GM12878 (cell line): ENCODE measurements at regions not wholly inside any gene's neighbourhood (a gene's known extent, or its start where the extent isn't known, plus 50 kb on each side); places are given as distances from the start of the nearest gene placed in this dataset.

Experiments
- ATAC-seq: fragments of 200-7000 bp; cut with Tn5 transposase; 3 replicates; pipeline ENCODE4 v1.9.1; 2020; ENCODE audit warnings: mild to moderate bottlenecking, moderate library complexity
- BruUV-seq: library from RNA; stranded (reverse); fragments of 400-500 nt; replicated peaks from 2 replicates; lab custom pipeline; 2021; lab: Mats Ljungman, UMichigan
- CTCF ChIA-PET: fragments of 300-600 bp; sonication (Branson Sonifier 250); formaldehyde crosslinking; extraction: SDS; loops from one replicate; lab custom pipeline; 2021; ENCODE audit warnings: inconsistent platforms; lab: Yijun Ruan, JAX
- POLR2A ChIA-PET: fragments of 350-600 bp; formaldehyde crosslinking; extraction: SDS; loops from one replicate; lab custom pipeline; 2021; ENCODE audit warnings: inconsistent platforms; lab: Charles Lee
- RAD21 ChIA-PET: fragments of 300-600 bp; sonication (Branson Sonifier 250); formaldehyde crosslinking; loops from one replicate; lab custom pipeline; 2023; ENCODE audit warnings: antibody characterized with exemption; ENCODE audit not compliant: unreplicated experiment; lab: Charles Lee
- SMC1A ChIA-PET: fragments of 300-600 bp; sonication (Branson Sonifier 250); formaldehyde crosslinking; loops from one replicate; lab custom pipeline; 2023; ENCODE audit not compliant: unreplicated experiment, uncharacterized antibody; lab: Charles Lee
- DNase-seq: peaks from one replicate; pipeline ENCODE4 v3.0.0-alpha.2; 2011; ENCODE audit warnings: low read depth, low spot score
- FAIRE-seq: peaks from 3 replicates; lab custom pipeline; 2011; peaks lifted over from hg19 to GRCh38; lab: Jason Lieb, UNC
- H2AFZ ChIP-seq: 2 replicates; pipeline ENCODE4 v1.6.0; 2011; ENCODE audit warnings: low read depth, low read length, control low read depth; ENCODE audit not compliant: control insufficient read depth
- H3K27ac ChIP-seq: 2 replicates; pipeline ENCODE4 v1.5.1; 2011; ENCODE audit warnings: control low read depth; ENCODE audit not compliant: control insufficient read depth, insufficient read depth
- H3K27me3 ChIP-seq, 2 experiments: replicated peaks in 1 of 2; 2 replicates each; pipeline versions ENCODE4 v1.6.0 to v1.6.1; 2011; ENCODE audit warnings: low read length in 1 of 2; ENCODE audit not compliant: control insufficient read depth in 2 of 2, insufficient read depth in 2 of 2
- H3K36me3 ChIP-seq, 2 experiments: 2 replicates each; pipeline ENCODE4 v1.5.1; 2011; ENCODE audit warnings: low read length in 1 of 2; ENCODE audit not compliant: control insufficient read depth in 2 of 2, insufficient read depth in 2 of 2
- H3K4me1 ChIP-seq: 2 replicates; pipeline ENCODE4 v1.6.1; 2011; ENCODE audit warnings: mild to moderate bottlenecking, low read length, moderate library complexity, mixed read lengths; ENCODE audit not compliant: control insufficient read depth, insufficient read depth
- H3K4me2 ChIP-seq: 2 replicates; pipeline ENCODE4 v1.6.0; 2011; ENCODE audit warnings: control low read depth; ENCODE audit not compliant: control insufficient read depth, insufficient read depth
- H3K4me3 ChIP-seq: fragments of 200-600 bp; sonication (generic); 2 replicates; pipeline ENCODE4 v1.5.1; 2016
- H3K79me2 ChIP-seq: 2 replicates; pipeline ENCODE4 v1.6.0; 2011; ENCODE audit warnings: low read length; ENCODE audit not compliant: control insufficient read depth, insufficient read depth
- H3K9ac ChIP-seq: 2 replicates; pipeline ENCODE4 v1.8.0; 2011; ENCODE audit warnings: low read length, control low read depth, mixed read lengths; ENCODE audit not compliant: control insufficient read depth, insufficient read depth
- H3K9me3 ChIP-seq: replicated peaks from 3 replicates; pipeline ENCODE4 v1.5.1; 2011; ENCODE audit warnings: mild to moderate bottlenecking, low read length; ENCODE audit not compliant: control insufficient read depth, insufficient read depth
- H4K20me1 ChIP-seq: 2 replicates; pipeline ENCODE4 v1.6.0; 2011; ENCODE audit not compliant: control insufficient read depth, insufficient read depth
- BACH1 ChIP-seq: fragments of 450-650 bp; IDR thresholded peaks from 2 replicates; pipeline ENCODE4 v1.6.1; 2017; ENCODE audit warnings: mild to moderate bottlenecking, borderline replicate concordance
- EZH2 ChIP-seq: IDR thresholded peaks from 2 replicates; pipeline ENCODE4 v1.6.1; 2012; ENCODE audit warnings: low read depth, mild to moderate bottlenecking, control low read depth, inconsistent platforms, low read length, borderline replicate concordance; ENCODE audit not compliant: control insufficient read depth
- HDAC6 ChIP-seq: fragments of 200-600 bp; sonication (generic); IDR thresholded peaks from one replicate; pipeline ENCODE4 v1.8.0; 2017; ENCODE audit warnings: antibody characterized with exemption; ENCODE audit not compliant: unreplicated experiment
- IKZF2 ChIP-seq, 2 experiments: fragments of 450-650 bp; IDR thresholded peaks; 2 replicates each; pipeline ENCODE4 v1.6.1; 2017; ENCODE audit warnings: mild to moderate bottlenecking in 2 of 2, moderate library complexity in 2 of 2
- IRF4 ChIP-seq: IDR thresholded peaks from 2 replicates; pipeline ENCODE4 v1.6.1; 2011; ENCODE audit warnings: low read depth, low read length
- KDM1A ChIP-seq: fragments of 200-600 bp; sonication (generic); IDR thresholded peaks from 2 replicates; pipeline ENCODE4 v1.6.1; 2016; ENCODE audit warnings: borderline replicate concordance
- MEF2A ChIP-seq: IDR thresholded peaks from 2 replicates; pipeline ENCODE4 v1.6.1; 2011; ENCODE audit warnings: low read depth, mild to moderate bottlenecking, low read length, moderate library complexity; ENCODE audit not compliant: insufficient read depth
- MEF2B ChIP-seq: fragments of 450-650 bp; IDR thresholded peaks from 2 replicates; pipeline ENCODE4 v1.6.1; 2018; ENCODE audit warnings: mild to moderate bottlenecking, moderate library complexity; ENCODE audit not compliant: partially characterized antibody, poor library complexity, severe bottlenecking
- NFIC ChIP-seq: IDR thresholded peaks from 2 replicates; pipeline ENCODE4 v1.6.1; 2012; ENCODE audit warnings: low read depth, mild to moderate bottlenecking, inconsistent platforms, low read length, moderate library complexity
- NFYB ChIP-seq: IDR thresholded peaks from 2 replicates; pipeline ENCODE4 v1.6.1; 2011; ENCODE audit warnings: low read depth, mild to moderate bottlenecking, low read length, improper control_type of control experiment, moderate library complexity; ENCODE audit not compliant: insufficient read depth
- TBL1XR1 ChIP-seq: IDR thresholded peaks from 2 replicates; pipeline ENCODE4 v1.6.1; 2012; ENCODE audit warnings: low read depth, low read length, improper control_type of control experiment
- TCF12 ChIP-seq: IDR thresholded peaks from 2 replicates; pipeline ENCODE4 v1.6.1; 2011; ENCODE audit warnings: low read depth, mild to moderate bottlenecking, low read length
- ZNF274 ChIP-seq: IDR thresholded peaks from one replicate; pipeline ENCODE4 v1.8.0; 2011; ENCODE audit not compliant: insufficient read length, insufficient read depth
- ZNF384 ChIP-seq: IDR thresholded peaks from 2 replicates; pipeline ENCODE4 v1.6.1; 2012; ENCODE audit warnings: low read depth, mild to moderate bottlenecking, low read length, improper control_type of control experiment, borderline replicate concordance
- WGBS: methylation state at CpG from one replicate; pipeline ENCODE4 v1.1.6; 2016; ENCODE audit warnings: low lambda C conversion rate; ENCODE audit not compliant: insufficient replicate concordance, insufficient coverage; ENCODE audit errors: missing lambda C conversion rate; 5-methylcytosine and 5-hydroxymethylcytosine counted together
- in situ Hi-C: fragments of 300-500 bp; cut with MboI; formaldehyde crosslinking; loops from 9 replicates; pipeline ENCODE4 v1.14.3; 2018; ENCODE audit warnings: mixed read lengths
- intact Hi-C: fragments of 100-400 bp; cut with micrococcal nuclease; formaldehyde crosslinking; loops from one replicate; pipeline ENCODE4 v1.14.2; 2022; ENCODE audit not compliant: unreplicated experiment
- TF ChIP-seq, protein P1 (sequence below): IDR thresholded peaks from 2 replicates; pipeline ENCODE4 v1.6.1; 2012; ENCODE audit warnings: low read length, inconsistent platforms
- TF ChIP-seq, protein P2 (sequence below): IDR thresholded peaks from 2 replicates; pipeline ENCODE4 v1.6.1; 2011; ENCODE audit warnings: borderline replicate concordance, low read depth, mild to moderate bottlenecking, moderate library complexity, low read length; ENCODE audit not compliant: insufficient read depth, poor library complexity, severe bottlenecking
- TF ChIP-seq, protein P3 (sequence below): fragments of 450-650 bp; formaldehyde crosslinking; IDR thresholded peaks from 2 replicates; pipeline ENCODE4 v1.4.0; 2020; ENCODE audit warnings: mild to moderate bottlenecking, moderate library complexity

DNA sequence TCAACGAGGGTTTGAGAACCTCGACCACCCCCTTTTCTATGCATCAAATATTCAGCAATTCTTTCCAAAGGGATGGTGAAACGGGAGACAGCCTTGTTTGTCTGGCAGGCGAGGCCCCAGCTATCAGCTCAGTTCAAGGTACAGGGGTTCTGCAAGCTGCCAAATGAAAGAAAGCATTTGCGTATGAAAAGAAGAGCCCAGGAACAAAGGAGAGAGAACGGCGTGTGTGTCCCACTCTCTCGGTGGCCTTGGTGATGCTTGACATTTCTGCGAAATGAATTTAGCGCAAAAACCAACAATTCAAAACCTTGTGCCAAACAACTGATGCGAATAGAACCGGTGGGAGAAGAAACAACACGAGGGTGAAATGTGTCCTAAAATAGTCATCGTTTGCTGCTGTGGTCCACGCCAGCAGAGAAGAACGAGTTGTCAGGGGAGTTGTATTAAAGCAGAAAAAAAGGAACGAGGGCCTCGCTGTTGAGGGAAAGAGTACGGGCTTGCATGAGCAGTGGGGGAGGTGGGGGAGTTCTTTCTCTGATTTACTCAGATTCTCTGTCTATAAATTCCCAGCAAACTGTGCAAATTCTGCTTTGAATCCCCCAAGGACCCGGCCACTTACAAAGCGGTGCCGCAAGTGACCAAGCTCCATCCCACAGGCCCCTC lies 97.7 kb downstream of the TMEM130 start:
- H3K9ac ChIP-seq: peak overlapping the region; percentile 49
- H3K36me3 ChIP-seq: no peaks in the 10 kb centered on the region
- CTCF ChIA-PET: interaction anchor here (1.2 kb wide), 1 partner anchor 604 kb away, joined by 3 read pairs; no protein-coding TSS in a partner anchor
- peaks cover 20% of the 10 kb centered on the region for H3K4me1 ChIP-seq
- intact Hi-C loops: loop anchor here (1.0 kb wide), 1 partner anchor 30 kb away; no protein-coding TSS in a partner anchor
- DNase-seq (peak; percentile 71), ATAC-seq (peak; percentile 73), FAIRE-seq (no peak)
- peak overlapping the region; percentile 67 for H3K27ac ChIP-seq
- no peaks in the 10 kb centered on the region for H3K79me2 ChIP-seq
- no TSS peak for BruUV-seq
- H2AFZ ChIP-seq: peak overlapping the region; percentile 24
- 11% methylated on average over 22 of the region's 22 CpGs for WGBS
- in situ Hi-C loops: no loop called here
- H3K4me3 ChIP-seq: peak overlapping the region; percentile 17; the same call in 1 of the 2 replicates
- no peaks in the 10 kb centered on the region for H3K27me3 ChIP-seq
- SMC1A ChIA-PET: interaction anchor here (0.7 to 1.5 kb wide), 6 partner anchors 26 to 69 kb away, joined by 3 to 4 read pairs (median 4); no protein-coding TSS in a partner anchor
- no peaks in the 10 kb centered on the region for H4K20me1 ChIP-seq
- peak overlapping the region; percentile 75 for H3K4me2 ChIP-seq
- POLR2A ChIA-PET: no interaction called here
- RAD21 ChIA-PET: interaction anchor here (0.6 to 1.5 kb wide), 2 partner anchors 30 to 31 kb away, joined by 4 read pairs; no protein-coding TSS in a partner anchor
- no peaks in the 10 kb centered on the region for H3K9me3 ChIP-seq
- TF ChIP-seq, protein P1, sequence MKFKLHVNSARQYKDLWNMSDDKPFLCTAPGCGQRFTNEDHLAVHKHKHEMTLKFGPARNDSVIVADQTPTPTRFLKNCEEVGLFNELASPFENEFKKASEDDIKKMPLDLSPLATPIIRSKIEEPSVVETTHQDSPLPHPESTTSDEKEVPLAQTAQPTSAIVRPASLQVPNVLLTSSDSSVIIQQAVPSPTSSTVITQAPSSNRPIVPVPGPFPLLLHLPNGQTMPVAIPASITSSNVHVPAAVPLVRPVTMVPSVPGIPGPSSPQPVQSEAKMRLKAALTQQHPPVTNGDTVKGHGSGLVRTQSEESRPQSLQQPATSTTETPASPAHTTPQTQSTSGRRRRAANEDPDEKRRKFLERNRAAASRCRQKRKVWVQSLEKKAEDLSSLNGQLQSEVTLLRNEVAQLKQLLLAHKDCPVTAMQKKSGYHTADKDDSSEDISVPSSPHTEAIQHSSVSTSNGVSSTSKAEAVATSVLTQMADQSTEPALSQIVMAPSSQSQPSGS: peak; percentile 63; the same call in 1 of the 2 replicates
- TF ChIP-seq NFIC: 0 out of 2 replicates have a peak, but pooled peaks have one; percentile 36
- TF ChIP-seq HDAC6: no peak
- no peak for TF ChIP-seq KDM1A
- TF ChIP-seq TCF12: peak; percentile 44; the same call in 1 of the 2 replicates
- no peak for TF ChIP-seq NFYB
- TF ChIP-seq, protein P2, sequence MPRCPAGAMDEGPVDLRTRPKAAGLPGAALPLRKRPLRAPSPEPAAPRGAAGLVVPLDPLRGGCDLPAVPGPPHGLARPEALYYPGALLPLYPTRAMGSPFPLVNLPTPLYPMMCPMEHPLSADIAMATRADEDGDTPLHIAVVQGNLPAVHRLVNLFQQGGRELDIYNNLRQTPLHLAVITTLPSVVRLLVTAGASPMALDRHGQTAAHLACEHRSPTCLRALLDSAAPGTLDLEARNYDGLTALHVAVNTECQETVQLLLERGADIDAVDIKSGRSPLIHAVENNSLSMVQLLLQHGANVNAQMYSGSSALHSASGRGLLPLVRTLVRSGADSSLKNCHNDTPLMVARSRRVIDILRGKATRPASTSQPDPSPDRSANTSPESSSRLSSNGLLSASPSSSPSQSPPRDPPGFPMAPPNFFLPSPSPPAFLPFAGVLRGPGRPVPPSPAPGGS: peak; percentile 57
- no peak for TF ChIP-seq BACH1
- peak; percentile 81 for TF ChIP-seq MEF2B
- TF ChIP-seq ZNF274: no peak
- TF ChIP-seq, protein P3, sequence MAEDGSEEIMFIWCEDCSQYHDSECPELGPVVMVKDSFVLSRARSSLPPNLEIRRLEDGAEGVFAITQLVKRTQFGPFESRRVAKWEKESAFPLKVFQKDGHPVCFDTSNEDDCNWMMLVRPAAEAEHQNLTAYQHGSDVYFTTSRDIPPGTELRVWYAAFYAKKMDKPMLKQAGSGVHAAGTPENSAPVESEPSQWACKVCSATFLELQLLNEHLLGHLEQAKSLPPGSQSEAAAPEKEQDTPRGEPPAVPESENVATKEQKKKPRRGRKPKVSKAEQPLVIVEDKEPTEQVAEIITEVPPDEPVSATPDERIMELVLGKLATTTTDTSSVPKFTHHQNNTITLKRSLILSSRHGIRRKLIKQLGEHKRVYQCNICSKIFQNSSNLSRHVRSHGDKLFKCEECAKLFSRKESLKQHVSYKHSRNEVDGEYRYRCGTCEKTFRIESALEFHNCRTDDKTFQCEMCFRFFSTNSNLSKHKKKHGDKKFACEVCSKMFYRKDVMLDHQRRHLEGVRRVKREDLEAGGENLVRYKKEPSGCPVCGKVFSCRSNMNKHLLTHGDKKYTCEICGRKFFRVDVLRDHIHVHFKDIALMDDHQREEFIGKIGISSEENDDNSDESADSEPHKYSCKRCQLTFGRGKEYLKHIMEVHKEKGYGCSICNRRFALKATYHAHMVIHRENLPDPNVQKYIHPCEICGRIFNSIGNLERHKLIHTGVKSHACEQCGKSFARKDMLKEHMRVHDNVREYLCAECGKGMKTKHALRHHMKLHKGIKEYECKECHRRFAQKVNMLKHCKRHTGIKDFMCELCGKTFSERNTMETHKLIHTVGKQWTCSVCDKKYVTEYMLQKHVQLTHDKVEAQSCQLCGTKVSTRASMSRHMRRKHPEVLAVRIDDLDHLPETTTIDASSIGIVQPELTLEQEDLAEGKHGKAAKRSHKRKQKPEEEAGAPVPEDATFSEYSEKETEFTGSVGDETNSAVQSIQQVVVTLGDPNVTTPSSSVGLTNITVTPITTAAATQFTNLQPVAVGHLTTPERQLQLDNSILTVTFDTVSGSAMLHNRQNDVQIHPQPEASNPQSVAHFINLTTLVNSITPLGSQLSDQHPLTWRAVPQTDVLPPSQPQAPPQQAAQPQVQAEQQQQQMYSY: no peak
- no peak for TF ChIP-seq EZH2
- TF ChIP-seq IRF4: 0 out of 2 replicates have a peak, but pooled peaks have one; percentile 8
- no peak for TF ChIP-seq TBL1XR1
- TF ChIP-seq ZNF384: no peak
- TF ChIP-seq IKZF2 (IDR thresholded peaks at IDR 0.05): 0 out of 4 replicates have a peak, but pooled peaks of 1 of the 2 experiments have one; percentile 18
- TF ChIP-seq MEF2A: 0 out of 2 replicates have a peak, but pooled peaks have one; percentile 21
